ENCODE measurements at regions not wholly inside any gene's neighbourhood (a gene's known extent, or its start where the extent isn't known, plus 50 kb on each side); places are given as distances from the start of the nearest gene placed in this dataset.

- TF ChIP-seq REST (IDR thresholded peaks at IDR 0.05): no peak
- TF ChIP-seq POLR2A (IDR thresholded peaks at IDR 0.05; ENCODE audit: low read length): no peak
- no peak for TF ChIP-seq EP300 (IDR thresholded peaks at IDR 0.05)
- TF ChIP-seq MYC (IDR thresholded peaks at IDR 0.05; ENCODE audit: borderline replicate concordance, low read length): no peak
- TF ChIP-seq USF2 (IDR thresholded peaks at IDR 0.05): no peak
- no peak for TF ChIP-seq RAD21 (conservative IDR thresholded peaks at IDR 0.05 in 1 of 2, IDR thresholded peaks at IDR 0.05 in 1 of 2)
- no peak for TF ChIP-seq CTCF (IDR thresholded peaks at IDR 0.05)
- no peak for TF ChIP-seq ZFP36 (IDR thresholded peaks at IDR 0.05; ENCODE audit: borderline replicate concordance, partially characterized antibody)
- TF ChIP-seq BHLHE40 (IDR thresholded peaks at IDR 0.05; ENCODE audit: low read depth, low read length): no peak
Observed at GRCh38 chr5:4013106-4013898, 417.7 kb downstream of the IRX1 start.
